Keratinocyte (primary cell): ENCODE measurements at regions not wholly inside any gene's neighbourhood (a gene's known extent, or its start where the extent isn't known, plus 50 kb on each side); places are given as distances from the start of the nearest gene placed in this dataset.

Experiments
- DNase-seq: peaks from one replicate; pipeline ENCODE4 v3.0.0-alpha.2; 2011; ENCODE audit warnings: low read depth, missing footprints, low spot score
- FAIRE-seq: peaks from 2 replicates; lab custom pipeline; 2011; peaks lifted over from hg19 to GRCh38; lab: Jason Lieb, UNC
- H2AFZ ChIP-seq: 2 replicates; pipeline ENCODE4 v1.6.0; 2012; ENCODE audit warnings: low read length, control low read depth, inconsistent platforms; ENCODE audit not compliant: control insufficient read depth
- H3K27ac ChIP-seq: 2 replicates; pipeline ENCODE4 v1.5.1; 2011; ENCODE audit warnings: low read length; ENCODE audit not compliant: control insufficient read depth, insufficient read depth
- H3K27me3 ChIP-seq: 3 replicates; pipeline ENCODE4 v1.6.0; 2011; ENCODE audit warnings: low read length; ENCODE audit not compliant: control insufficient read depth, insufficient read depth; ENCODE audit errors: extremely low read depth
- H3K36me3 ChIP-seq, 2 experiments: 2 replicates in 1 of 2; 3 replicates in 1 of 2; pipeline ENCODE4 v1.5.1; 2011; ENCODE audit warnings: low read length in 2 of 2, mild to moderate bottlenecking in 1 of 2; ENCODE audit not compliant: control insufficient read depth in 2 of 2, insufficient read depth in 2 of 2; ENCODE audit errors: extremely low read depth in 1 of 2
- H3K4me1 ChIP-seq: 3 replicates; pipeline ENCODE4 v1.5.1; 2011; ENCODE audit warnings: low read length; ENCODE audit not compliant: control insufficient read depth, insufficient read depth; ENCODE audit errors: extremely low read depth
- H3K4me2 ChIP-seq: 3 replicates; pipeline ENCODE4 v1.6.0; 2011; ENCODE audit warnings: low read depth, low read length; ENCODE audit not compliant: control insufficient read depth, insufficient read depth; ENCODE audit errors: extremely low read depth
- H3K4me3 ChIP-seq, 3 experiments: fragments of 200-600 bp in 1 of 3; sonication (generic) in 1 of 3; 2 replicates in 2 of 3; 3 replicates in 1 of 3; pipeline ENCODE4 v1.5.1; 2011 to 2016; ENCODE audit warnings: low read length in 3 of 3, mild to moderate bottlenecking in 3 of 3, control low read depth in 2 of 3, inconsistent platforms in 1 of 3, low read depth in 1 of 3, mixed read lengths in 1 of 3, mixed run types in 1 of 3, moderate library complexity in 1 of 3; ENCODE audit not compliant: control insufficient read depth in 2 of 3, insufficient read depth in 2 of 3; ENCODE audit errors: extremely low read depth in 1 of 3
- H3K79me2 ChIP-seq: 2 replicates; pipeline ENCODE4 v1.6.0; 2012; ENCODE audit warnings: low read length; ENCODE audit not compliant: control insufficient read depth, insufficient read depth
- H3K9ac ChIP-seq: 3 replicates; pipeline ENCODE4 v1.6.0; 2011; ENCODE audit warnings: low read length; ENCODE audit not compliant: control insufficient read depth, insufficient read depth; ENCODE audit errors: extremely low read depth
- H3K9me1 ChIP-seq: 3 replicates; pipeline ENCODE4 v1.6.0; 2011; ENCODE audit warnings: low read length; ENCODE audit not compliant: control insufficient read depth, insufficient read depth; ENCODE audit errors: extremely low read depth
- H3K9me3 ChIP-seq: 2 replicates; pipeline ENCODE4 v1.5.1; 2012; ENCODE audit warnings: low read depth, low read length; ENCODE audit not compliant: control insufficient read depth
- H4K20me1 ChIP-seq: 3 replicates; pipeline ENCODE4 v1.6.0; 2011; ENCODE audit warnings: low read length; ENCODE audit not compliant: control insufficient read depth, insufficient read depth; ENCODE audit errors: extremely low read depth
- EZH2 ChIP-seq: IDR thresholded peaks from one replicate; pipeline ENCODE4 v1.6.1; 2012; ENCODE audit warnings: inconsistent platforms, mild to moderate bottlenecking, low read length, moderate library complexity
- dilution Hi-C: fragments of 300-500 bp; cut with MboI; formaldehyde crosslinking; loops from one replicate; pipeline ENCODE4 v1.7.0; 2020; ENCODE audit warnings: low sequenced_read_pairs; ENCODE audit not compliant: extremely low pct_ligation_motif_present
- TF ChIP-seq, protein P1 (sequence below), 3 experiments: IDR thresholded peaks in 1 of 3; conservative IDR thresholded peaks in 1 of 3; optimal IDR thresholded peaks in 1 of 3; 2 replicates in 2 of 3; 3 replicates in 1 of 3; pipeline versions ENCODE3 to v1.5.1; 2011; ENCODE audit warnings: low read length in 3 of 3, mild to moderate bottlenecking in 3 of 3, moderate library complexity in 2 of 3, control low read depth in 1 of 3, inconsistent platforms in 1 of 3; ENCODE audit not compliant: insufficient read depth in 2 of 3; ENCODE audit errors: extremely low read depth in 1 of 3

DNA sequence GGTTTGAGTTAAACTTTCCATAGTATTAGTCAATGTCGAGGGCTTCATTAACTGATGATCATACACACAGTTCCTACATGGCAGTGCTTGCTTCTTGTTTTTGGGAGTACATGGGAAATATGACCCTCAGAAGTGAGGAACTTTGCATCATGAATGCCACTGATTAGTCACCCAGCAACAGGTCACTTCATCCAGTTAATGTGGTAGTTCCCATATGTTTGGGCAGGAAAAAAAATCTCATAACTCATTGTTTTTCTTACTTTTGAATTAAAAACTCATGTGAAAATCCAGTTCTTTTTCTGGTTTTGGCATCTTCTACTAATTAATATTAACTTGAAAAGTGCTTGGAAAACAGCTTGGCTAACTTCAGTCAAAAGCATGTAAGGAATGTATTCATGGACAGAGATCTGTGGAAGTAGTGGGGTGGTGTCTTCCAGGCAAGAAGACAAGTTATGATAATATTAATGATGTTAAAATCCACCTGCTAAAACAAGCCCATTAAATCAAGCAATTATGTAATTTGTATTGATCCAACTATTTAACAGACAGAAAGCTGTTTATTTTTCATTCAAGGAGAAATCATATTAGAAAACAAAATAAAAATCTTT is 309.1 kb upstream of the NAV3 start:
- no peaks in the 10 kb centered on the region for H3K4me1 ChIP-seq
- TF ChIP-seq, protein P1, sequence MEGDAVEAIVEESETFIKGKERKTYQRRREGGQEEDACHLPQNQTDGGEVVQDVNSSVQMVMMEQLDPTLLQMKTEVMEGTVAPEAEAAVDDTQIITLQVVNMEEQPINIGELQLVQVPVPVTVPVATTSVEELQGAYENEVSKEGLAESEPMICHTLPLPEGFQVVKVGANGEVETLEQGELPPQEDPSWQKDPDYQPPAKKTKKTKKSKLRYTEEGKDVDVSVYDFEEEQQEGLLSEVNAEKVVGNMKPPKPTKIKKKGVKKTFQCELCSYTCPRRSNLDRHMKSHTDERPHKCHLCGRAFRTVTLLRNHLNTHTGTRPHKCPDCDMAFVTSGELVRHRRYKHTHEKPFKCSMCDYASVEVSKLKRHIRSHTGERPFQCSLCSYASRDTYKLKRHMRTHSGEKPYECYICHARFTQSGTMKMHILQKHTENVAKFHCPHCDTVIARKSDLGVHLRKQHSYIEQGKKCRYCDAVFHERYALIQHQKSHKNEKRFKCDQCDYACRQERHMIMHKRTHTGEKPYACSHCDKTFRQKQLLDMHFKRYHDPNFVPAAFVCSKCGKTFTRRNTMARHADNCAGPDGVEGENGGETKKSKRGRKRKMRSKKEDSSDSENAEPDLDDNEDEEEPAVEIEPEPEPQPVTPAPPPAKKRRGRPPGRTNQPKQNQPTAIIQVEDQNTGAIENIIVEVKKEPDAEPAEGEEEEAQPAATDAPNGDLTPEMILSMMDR (optimal IDR thresholded peaks at IDR 0.05 in 1 of 3, IDR thresholded peaks at IDR 0.05 in 1 of 3, conservative IDR thresholded peaks at IDR 0.05 in 1 of 3; ENCODE audit: extremely low read depth in 1 of 3, insufficient read depth in 2 of 3, low read length in 3 of 3), result no peak
- no peak for TF ChIP-seq EZH2
- H4K20me1 ChIP-seq, result no peaks in the 10 kb centered on the region
- no peak overlapping the region for H3K27ac ChIP-seq
- H3K9ac ChIP-seq, result no peak overlapping the region
- DNase-seq (no peak), FAIRE-seq (no peak)
- no peak overlapping the region for H2AFZ ChIP-seq
- H3K9me3 ChIP-seq, result no peaks in the 10 kb centered on the region
- no peak overlapping the region for H3K4me3 ChIP-seq
- dilution Hi-C loops, result no loop called here
- no peaks in the 10 kb centered on the region for H3K9me1 ChIP-seq
- H3K4me2 ChIP-seq, result no peak overlapping the region
- no peaks in the 10 kb centered on the region for H3K79me2 ChIP-seq
- H3K36me3 ChIP-seq, result no peaks in the 10 kb centered on the region
- no peaks in the 10 kb centered on the region for H3K27me3 ChIP-seq

DNA sequence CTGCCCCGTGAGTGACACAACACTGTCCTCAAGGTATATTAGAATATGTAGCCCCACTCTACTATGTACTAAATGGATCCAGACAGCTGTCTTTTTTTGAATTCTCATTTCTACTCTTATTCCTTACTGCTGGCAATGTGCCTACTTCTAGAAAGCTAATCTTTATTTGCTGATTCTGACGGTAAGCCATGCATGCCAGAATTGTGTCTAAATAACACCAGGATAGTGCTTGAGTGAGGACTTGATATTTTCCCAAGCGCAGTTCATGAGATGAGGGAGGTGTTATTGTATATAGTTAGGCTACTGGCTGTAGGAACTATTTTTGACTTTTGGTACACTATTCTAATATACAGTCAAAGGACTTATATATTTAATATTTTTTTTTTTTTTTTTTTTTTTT is 316.2 kb upstream of the NAV3 start:
- no peak for FAIRE-seq
- Histone ChIP-seq H3K27ac (no peak overlapping the region), H3K36me3 (no peaks in the 10 kb centered on the region), H3K4me1 (no peaks in the 10 kb centered on the region), H3K9me3 (no peaks in the 10 kb centered on the region), H3K4me2 (no peak overlapping the region), H2AFZ (no peak overlapping the region), H3K4me3 (no peak overlapping the region), H3K9ac (no peak overlapping the region), H3K9me1 (no peaks in the 10 kb centered on the region), H3K79me2 (no peaks in the 10 kb centered on the region), H3K27me3 (no peaks in the 10 kb centered on the region), H4K20me1 (no peaks in the 10 kb centered on the region)
- TF ChIP-seq EZH2, result no peak
- TF ChIP-seq, protein P1 (optimal IDR thresholded peaks at IDR 0.05 in 1 of 3, IDR thresholded peaks at IDR 0.05 in 1 of 3, conservative IDR thresholded peaks at IDR 0.05 in 1 of 3; ENCODE audit: extremely low read depth in 1 of 3, insufficient read depth in 2 of 3, low read length in 3 of 3), result no peak
- dilution Hi-C loops, result no loop called here
- DNase-seq, result no peak
